HG03469 (cell line): ENCODE measurements at regions not wholly inside any gene's neighbourhood (a gene's known extent, or its start where the extent isn't known, plus 50 kb on each side); places are given as distances from the start of the nearest gene placed in this dataset.

Source experiments
- ATAC-seq: cut with Tn5 transposase; IDR thresholded peaks from one replicate; pipeline ENCODE4 v1.9.1; 2021; ENCODE audit warnings: mild to moderate bottlenecking, moderate library complexity, moderate number of reproducible peaks; ENCODE audit not compliant: unreplicated experiment

GRCh38 chr17:55829995-55830612 is 79.3 kb downstream of the PCTP start:
- ATAC-seq = no peak

GRCh38 chr17:55830699-55831471 is 80.0 kb downstream of the PCTP start:
- no peak for ATAC-seq

GRCh38 chr17:55833306-55833705 is 82.5 kb downstream of the PCTP start:
- no peak for ATAC-seq

- no peak for ATAC-seq
Observed at GRCh38 chr17:55842405-55843158, 91.7 kb downstream of the PCTP start.

- no peak for ATAC-seq
Observed at GRCh38 chr17:55843785-55844184, 92.9 kb downstream of the PCTP start.

- no peak for ATAC-seq
Observed at GRCh38 chr17:55845385-55845784, 94.5 kb downstream of the PCTP start.

- no peak for ATAC-seq
Observed at GRCh38 chr17:55846745-55847144, 95.9 kb downstream of the PCTP start.

- ATAC-seq = peak; percentile 72
Observed at GRCh38 chr17:55852734-55853133, 101.9 kb downstream of the PCTP start.

- ATAC-seq = no peak
Observed at GRCh38 chr17:55859301-55859795, 108.5 kb downstream of the PCTP start.

- no peak for ATAC-seq
Observed at GRCh38 chr17:55865072-55865762, 114.4 kb downstream of the PCTP start.

GRCh38 chr17:55870044-55870443 is 119.2 kb downstream of the PCTP start:
- no peak for ATAC-seq

- no peak for ATAC-seq
Observed at GRCh38 chr17:55872374-55872773, 121.5 kb downstream of the PCTP start.

- ATAC-seq = no peak
Observed at GRCh38 chr17:55873017-55873758, 122.3 kb downstream of the PCTP start.

GRCh38 chr17:55883149-55883548 is 132.3 kb downstream of the PCTP start:
- ATAC-seq = no peak

- ATAC-seq = no peak
Observed at GRCh38 chr17:55887531-55887930, 136.7 kb downstream of the PCTP start.

- no peak for ATAC-seq
Observed at GRCh38 chr17:55889271-55889670, 138.4 kb downstream of the PCTP start.

GRCh38 chr17:55895112-55895759 is 144.4 kb downstream of the PCTP start:
- no peak for ATAC-seq

- ATAC-seq = no peak
Observed at GRCh38 chr17:55897301-55897700, 146.4 kb downstream of the PCTP start.

GRCh38 chr17:55898195-55898594 is 147.3 kb downstream of the PCTP start:
- ATAC-seq = no peak

- ATAC-seq = no peak
Observed at GRCh38 chr17:55900188-55900587, 149.3 kb downstream of the PCTP start.
